GM12878 (cell line): ENCODE measurements at regions not wholly inside any gene's neighbourhood (a gene's known extent, or its start where the extent isn't known, plus 50 kb on each side); places are given as distances from the start of the nearest gene placed in this dataset.

Source experiments
- ATAC-seq: fragments of 200-7000 bp; cut with Tn5 transposase; 3 replicates; pipeline ENCODE4 v1.9.1; 2020; ENCODE audit warnings: mild to moderate bottlenecking, moderate library complexity
- BruUV-seq: library from RNA; stranded (reverse); fragments of 400-500 nt; replicated peaks from 2 replicates; lab custom pipeline; 2021; lab: Mats Ljungman, UMichigan
- CTCF ChIA-PET: fragments of 300-600 bp; sonication (Branson Sonifier 250); formaldehyde crosslinking; extraction: SDS; loops from one replicate; lab custom pipeline; 2021; ENCODE audit warnings: inconsistent platforms; lab: Yijun Ruan, JAX
- POLR2A ChIA-PET: fragments of 350-600 bp; formaldehyde crosslinking; extraction: SDS; loops from one replicate; lab custom pipeline; 2021; ENCODE audit warnings: inconsistent platforms; lab: Charles Lee
- RAD21 ChIA-PET: fragments of 300-600 bp; sonication (Branson Sonifier 250); formaldehyde crosslinking; loops from one replicate; lab custom pipeline; 2023; ENCODE audit warnings: antibody characterized with exemption; ENCODE audit not compliant: unreplicated experiment; lab: Charles Lee
- SMC1A ChIA-PET: fragments of 300-600 bp; sonication (Branson Sonifier 250); formaldehyde crosslinking; loops from one replicate; lab custom pipeline; 2023; ENCODE audit not compliant: unreplicated experiment, uncharacterized antibody; lab: Charles Lee
- DNase-seq: peaks from one replicate; pipeline ENCODE4 v3.0.0-alpha.2; 2011; ENCODE audit warnings: low read depth, low spot score
- FAIRE-seq: peaks from 3 replicates; lab custom pipeline; 2011; peaks lifted over from hg19 to GRCh38; lab: Jason Lieb, UNC
- H2AFZ ChIP-seq: 2 replicates; pipeline ENCODE4 v1.6.0; 2011; ENCODE audit warnings: low read depth, low read length, control low read depth; ENCODE audit not compliant: control insufficient read depth
- H3K27ac ChIP-seq: 2 replicates; pipeline ENCODE4 v1.5.1; 2011; ENCODE audit warnings: control low read depth; ENCODE audit not compliant: control insufficient read depth, insufficient read depth
- H3K27me3 ChIP-seq, 2 experiments: replicated peaks in 1 of 2; 2 replicates each; pipeline versions ENCODE4 v1.6.0 to v1.6.1; 2011; ENCODE audit warnings: low read length in 1 of 2; ENCODE audit not compliant: control insufficient read depth in 2 of 2, insufficient read depth in 2 of 2
- H3K36me3 ChIP-seq, 2 experiments: 2 replicates each; pipeline ENCODE4 v1.5.1; 2011; ENCODE audit warnings: low read length in 1 of 2; ENCODE audit not compliant: control insufficient read depth in 2 of 2, insufficient read depth in 2 of 2
- H3K4me1 ChIP-seq: 2 replicates; pipeline ENCODE4 v1.6.1; 2011; ENCODE audit warnings: mild to moderate bottlenecking, low read length, moderate library complexity, mixed read lengths; ENCODE audit not compliant: control insufficient read depth, insufficient read depth
- H3K4me2 ChIP-seq: 2 replicates; pipeline ENCODE4 v1.6.0; 2011; ENCODE audit warnings: control low read depth; ENCODE audit not compliant: control insufficient read depth, insufficient read depth
- H3K4me3 ChIP-seq: fragments of 200-600 bp; sonication (generic); 2 replicates; pipeline ENCODE4 v1.5.1; 2016
- H3K79me2 ChIP-seq: 2 replicates; pipeline ENCODE4 v1.6.0; 2011; ENCODE audit warnings: low read length; ENCODE audit not compliant: control insufficient read depth, insufficient read depth
- H3K9ac ChIP-seq: 2 replicates; pipeline ENCODE4 v1.8.0; 2011; ENCODE audit warnings: low read length, control low read depth, mixed read lengths; ENCODE audit not compliant: control insufficient read depth, insufficient read depth
- H3K9me3 ChIP-seq: replicated peaks from 3 replicates; pipeline ENCODE4 v1.5.1; 2011; ENCODE audit warnings: mild to moderate bottlenecking, low read length; ENCODE audit not compliant: control insufficient read depth, insufficient read depth
- H4K20me1 ChIP-seq: 2 replicates; pipeline ENCODE4 v1.6.0; 2011; ENCODE audit not compliant: control insufficient read depth, insufficient read depth
- ATF2 ChIP-seq: IDR thresholded peaks from 2 replicates; pipeline ENCODE4 v1.6.1; 2012; ENCODE audit warnings: low read length, inconsistent platforms
- BHLHE40 ChIP-seq, 2 experiments: fragments of 450-650 bp in 1 of 2; IDR thresholded peaks; 2 replicates each; pipeline ENCODE4 v1.6.1; 2011 to 2017; ENCODE audit warnings: low read depth in 2 of 2, borderline replicate concordance in 1 of 2, improper control_type of control experiment in 1 of 2, low read length in 1 of 2, mild to moderate bottlenecking in 1 of 2
- CEBPZ ChIP-seq: fragments of 150-350 bp; IDR thresholded peaks from 2 replicates; pipeline ENCODE4 v1.6.1; 2016; ENCODE audit warnings: low read depth, low read length
- DPF2 ChIP-seq: fragments of 450-650 bp; IDR thresholded peaks from 2 replicates; pipeline ENCODE4 v1.6.1; 2017; ENCODE audit warnings: mild to moderate bottlenecking
- E2F4 ChIP-seq: IDR thresholded peaks from 2 replicates; pipeline ENCODE4 v1.6.1; 2012; ENCODE audit warnings: low read depth, low read length, improper control_type of control experiment
- IKZF2 ChIP-seq, 2 experiments: fragments of 450-650 bp; IDR thresholded peaks; 2 replicates each; pipeline ENCODE4 v1.6.1; 2017; ENCODE audit warnings: mild to moderate bottlenecking in 2 of 2, moderate library complexity in 2 of 2
- IRF3 ChIP-seq: fragments of 450-650 bp; IDR thresholded peaks from 2 replicates; pipeline ENCODE4 v1.6.1; 2014; ENCODE audit warnings: mild to moderate bottlenecking
- IRF4 ChIP-seq: IDR thresholded peaks from 2 replicates; pipeline ENCODE4 v1.6.1; 2011; ENCODE audit warnings: low read depth, low read length
- MTA2 ChIP-seq: fragments of 450-650 bp; IDR thresholded peaks from 2 replicates; pipeline ENCODE4 v1.6.1; 2016; ENCODE audit warnings: low read depth, mild to moderate bottlenecking, moderate library complexity
- NR2F1 ChIP-seq: fragments of 450-650 bp; conservative IDR thresholded peaks from 2 replicates; pipeline ENCODE4 v1.6.1; 2017; ENCODE audit warnings: mild to moderate bottlenecking
- RELB ChIP-seq: fragments of 450-650 bp; IDR thresholded peaks from 2 replicates; pipeline ENCODE4 v1.6.1; 2017; ENCODE audit warnings: low read depth, mild to moderate bottlenecking, moderate library complexity
- SMAD5 ChIP-seq: IDR thresholded peaks from 2 replicates; pipeline ENCODE4 v1.6.1; 2016; ENCODE audit warnings: antibody characterized with exemption, low read depth
- WGBS: methylation state at CpG from one replicate; pipeline ENCODE4 v1.1.6; 2016; ENCODE audit warnings: low lambda C conversion rate; ENCODE audit not compliant: insufficient replicate concordance, insufficient coverage; ENCODE audit errors: missing lambda C conversion rate; 5-methylcytosine and 5-hydroxymethylcytosine counted together
- in situ Hi-C: fragments of 300-500 bp; cut with MboI; formaldehyde crosslinking; loops from 9 replicates; pipeline ENCODE4 v1.14.3; 2018; ENCODE audit warnings: mixed read lengths
- intact Hi-C: fragments of 100-400 bp; cut with micrococcal nuclease; formaldehyde crosslinking; loops from one replicate; pipeline ENCODE4 v1.14.2; 2022; ENCODE audit not compliant: unreplicated experiment

GRCh38 chr4:138341739-138342415, 99.7 kb upstream of the SLC7A11 start:
- Histone ChIP-seq H3K9me3 (peaks cover 2% of the 10 kb centered on the region; the same call in 2 of the 3 replicates), H4K20me1 (no peaks in the 10 kb centered on the region), H3K27me3 (no peaks in the 10 kb centered on the region), H3K4me2 (peak overlapping the region; percentile 26; the same call in 1 of the 2 replicates), H2AFZ (peak overlapping the region; percentile 51; the same call in 1 of the 2 replicates), H3K9ac (no peak overlapping the region), H3K36me3 (no peaks in the 10 kb centered on the region), H3K4me1 (peaks cover 7% of the 10 kb centered on the region), H3K27ac (peak overlapping the region; percentile 46; the same call in 1 of the 2 replicates), H3K79me2 (no peaks in the 10 kb centered on the region), H3K4me3 (no peak overlapping the region)
- 33% methylated on average over 3 of the region's 3 CpGs for WGBS
- ChIA-PET RAD21 (interaction anchor here (0.5 to 2.0 kb wide), 7 partner anchors 11 to 150 kb away, joined by 3 to 8 read pairs (median 4); partner anchors contain the start of gene SLC7A11), POLR2A (interaction anchor here (1.0 kb wide), 1 partner anchor 51 kb away, joined by 3 read pairs; no protein-coding TSS in a partner anchor), CTCF (interaction anchor here (1.1 kb wide), 1 partner anchor 37 kb away, joined by 4 read pairs; no protein-coding TSS in a partner anchor), SMC1A (interaction anchor here (0.6 to 7.1 kb wide), 8 partner anchors 15 to 568 kb away, joined by 3 to 56 read pairs (median 3); partner anchors contain the start of gene SLC7A11)
- peak; percentile 91 for ATAC-seq
- no peak for FAIRE-seq
- BruUV-seq: no TSS peak
- DNase-seq: peak; percentile 72
- intact Hi-C loops (loop anchor here (5.0 kb wide), 2 partner anchors 100 to 150 kb away; partner anchors contain the start of gene SLC7A11), in situ Hi-C loops (no loop called here)
- no peak for TF ChIP-seq E2F4
- no peak for TF ChIP-seq IRF3
- peak; percentile 56 for TF ChIP-seq MTA2
- TF ChIP-seq ATF2: 0 out of 2 replicates have a peak, but pooled peaks have one; percentile 34
- no peak for TF ChIP-seq CEBPZ
- TF ChIP-seq SMAD5: no peak
- no peak for TF ChIP-seq IRF4
- peak in 1 of 2 experiments; percentile 16; a peak in 1 of 4 replicates for TF ChIP-seq BHLHE40 (IDR thresholded peaks at IDR 0.05; ENCODE audit: borderline replicate concordance in 1 of 2, low read depth in 2 of 2, low read length in 1 of 2)
- TF ChIP-seq NR2F1: 0 out of 2 replicates have a peak, but pooled peaks have one; percentile 34
- 0 out of 2 replicates have a peak, but pooled peaks have one; percentile 19 for TF ChIP-seq DPF2
- TF ChIP-seq RELB: peak; percentile 74; the same call in 1 of the 2 replicates
- TF ChIP-seq IKZF2 (IDR thresholded peaks at IDR 0.05): peak in 1 of 2 experiments; percentile 37; a peak in 2 of 4 replicates
